ENCODE measurements at regions not wholly inside any gene's neighbourhood (a gene's known extent, or its start where the extent isn't known, plus 50 kb on each side); places are given as distances from the start of the nearest gene placed in this dataset.
A peak's percentile ranks its signal among the peaks of the same experiment; 100 is the strongest.

DNA sequence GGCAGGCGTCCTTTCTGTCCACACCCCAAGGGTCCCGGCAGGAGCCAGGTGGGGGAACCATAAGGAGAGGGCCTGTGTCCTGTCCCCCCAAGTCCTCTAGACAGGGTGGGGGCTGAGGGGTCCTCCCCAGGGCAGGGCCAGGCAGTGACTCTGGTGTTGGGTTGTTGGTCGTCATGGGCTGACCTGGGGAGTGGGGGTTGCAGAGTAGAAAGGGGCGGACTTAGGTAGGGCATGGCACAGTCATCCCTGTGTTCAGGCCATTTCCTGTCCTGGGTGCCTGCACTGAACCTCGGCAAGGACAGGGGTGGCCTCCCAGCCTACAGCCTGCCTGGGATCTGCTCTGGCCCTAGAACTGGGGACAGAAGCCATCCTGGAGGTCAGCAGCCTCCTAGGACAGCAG, 356.2 kb downstream of the TMEM121 start:
- TF ChIP-seq, protein P1, sequence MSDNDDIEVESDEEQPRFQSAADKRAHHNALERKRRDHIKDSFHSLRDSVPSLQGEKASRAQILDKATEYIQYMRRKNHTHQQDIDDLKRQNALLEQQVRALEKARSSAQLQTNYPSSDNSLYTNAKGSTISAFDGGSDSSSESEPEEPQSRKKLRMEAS (IDR thresholded peaks at IDR 0.05): no peak
- TF ChIP-seq EGR1 (IDR thresholded peaks at IDR 0.05): no peak
- no peak for TF ChIP-seq NFIC (IDR thresholded peaks at IDR 0.05)
- TF ChIP-seq TAF1 (IDR thresholded peaks at IDR 0.05; ENCODE audit: low read depth): no peak
- TF ChIP-seq ZBTB7A (IDR thresholded peaks at IDR 0.05; ENCODE audit: low read depth): no peak
- no peak for TF ChIP-seq EP300 (IDR thresholded peaks at IDR 0.05; ENCODE audit: borderline replicate concordance)
- no peak for TF ChIP-seq RAD21 (IDR thresholded peaks at IDR 0.05; ENCODE audit: low read depth)
- TF ChIP-seq CEBPB (IDR thresholded peaks at IDR 0.05): no peak
- TF ChIP-seq TEAD4 (IDR thresholded peaks at IDR 0.05): no peak
- no peak for TF ChIP-seq FOXM1 (IDR thresholded peaks at IDR 0.05; ENCODE audit: borderline replicate concordance, low read depth)
- no peak for TF ChIP-seq CREB1 (IDR thresholded peaks at IDR 0.05; ENCODE audit: low read depth)
- TF ChIP-seq TCF12 (IDR thresholded peaks at IDR 0.05; ENCODE audit: low read depth): no peak
- no peak for TF ChIP-seq YY1 (IDR thresholded peaks at IDR 0.05; ENCODE audit: low read depth)
- TF ChIP-seq, protein P2, sequence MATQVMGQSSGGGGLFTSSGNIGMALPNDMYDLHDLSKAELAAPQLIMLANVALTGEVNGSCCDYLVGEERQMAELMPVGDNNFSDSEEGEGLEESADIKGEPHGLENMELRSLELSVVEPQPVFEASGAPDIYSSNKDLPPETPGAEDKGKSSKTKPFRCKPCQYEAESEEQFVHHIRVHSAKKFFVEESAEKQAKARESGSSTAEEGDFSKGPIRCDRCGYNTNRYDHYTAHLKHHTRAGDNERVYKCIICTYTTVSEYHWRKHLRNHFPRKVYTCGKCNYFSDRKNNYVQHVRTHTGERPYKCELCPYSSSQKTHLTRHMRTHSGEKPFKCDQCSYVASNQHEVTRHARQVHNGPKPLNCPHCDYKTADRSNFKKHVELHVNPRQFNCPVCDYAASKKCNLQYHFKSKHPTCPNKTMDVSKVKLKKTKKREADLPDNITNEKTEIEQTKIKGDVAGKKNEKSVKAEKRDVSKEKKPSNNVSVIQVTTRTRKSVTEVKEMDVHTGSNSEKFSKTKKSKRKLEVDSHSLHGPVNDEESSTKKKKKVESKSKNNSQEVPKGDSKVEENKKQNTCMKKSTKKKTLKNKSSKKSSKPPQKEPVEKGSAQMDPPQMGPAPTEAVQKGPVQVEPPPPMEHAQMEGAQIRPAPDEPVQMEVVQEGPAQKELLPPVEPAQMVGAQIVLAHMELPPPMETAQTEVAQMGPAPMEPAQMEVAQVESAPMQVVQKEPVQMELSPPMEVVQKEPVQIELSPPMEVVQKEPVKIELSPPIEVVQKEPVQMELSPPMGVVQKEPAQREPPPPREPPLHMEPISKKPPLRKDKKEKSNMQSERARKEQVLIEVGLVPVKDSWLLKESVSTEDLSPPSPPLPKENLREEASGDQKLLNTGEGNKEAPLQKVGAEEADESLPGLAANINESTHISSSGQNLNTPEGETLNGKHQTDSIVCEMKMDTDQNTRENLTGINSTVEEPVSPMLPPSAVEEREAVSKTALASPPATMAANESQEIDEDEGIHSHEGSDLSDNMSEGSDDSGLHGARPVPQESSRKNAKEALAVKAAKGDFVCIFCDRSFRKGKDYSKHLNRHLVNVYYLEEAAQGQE (IDR thresholded peaks at IDR 0.05; ENCODE audit: low read depth): no peak
- TF ChIP-seq, protein P3, sequence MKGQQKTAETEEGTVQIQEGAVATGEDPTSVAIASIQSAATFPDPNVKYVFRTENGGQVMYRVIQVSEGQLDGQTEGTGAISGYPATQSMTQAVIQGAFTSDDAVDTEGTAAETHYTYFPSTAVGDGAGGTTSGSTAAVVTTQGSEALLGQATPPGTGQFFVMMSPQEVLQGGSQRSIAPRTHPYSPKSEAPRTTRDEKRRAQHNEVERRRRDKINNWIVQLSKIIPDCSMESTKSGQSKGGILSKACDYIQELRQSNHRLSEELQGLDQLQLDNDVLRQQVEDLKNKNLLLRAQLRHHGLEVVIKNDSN (IDR thresholded peaks at IDR 0.05): no peak

DNA sequence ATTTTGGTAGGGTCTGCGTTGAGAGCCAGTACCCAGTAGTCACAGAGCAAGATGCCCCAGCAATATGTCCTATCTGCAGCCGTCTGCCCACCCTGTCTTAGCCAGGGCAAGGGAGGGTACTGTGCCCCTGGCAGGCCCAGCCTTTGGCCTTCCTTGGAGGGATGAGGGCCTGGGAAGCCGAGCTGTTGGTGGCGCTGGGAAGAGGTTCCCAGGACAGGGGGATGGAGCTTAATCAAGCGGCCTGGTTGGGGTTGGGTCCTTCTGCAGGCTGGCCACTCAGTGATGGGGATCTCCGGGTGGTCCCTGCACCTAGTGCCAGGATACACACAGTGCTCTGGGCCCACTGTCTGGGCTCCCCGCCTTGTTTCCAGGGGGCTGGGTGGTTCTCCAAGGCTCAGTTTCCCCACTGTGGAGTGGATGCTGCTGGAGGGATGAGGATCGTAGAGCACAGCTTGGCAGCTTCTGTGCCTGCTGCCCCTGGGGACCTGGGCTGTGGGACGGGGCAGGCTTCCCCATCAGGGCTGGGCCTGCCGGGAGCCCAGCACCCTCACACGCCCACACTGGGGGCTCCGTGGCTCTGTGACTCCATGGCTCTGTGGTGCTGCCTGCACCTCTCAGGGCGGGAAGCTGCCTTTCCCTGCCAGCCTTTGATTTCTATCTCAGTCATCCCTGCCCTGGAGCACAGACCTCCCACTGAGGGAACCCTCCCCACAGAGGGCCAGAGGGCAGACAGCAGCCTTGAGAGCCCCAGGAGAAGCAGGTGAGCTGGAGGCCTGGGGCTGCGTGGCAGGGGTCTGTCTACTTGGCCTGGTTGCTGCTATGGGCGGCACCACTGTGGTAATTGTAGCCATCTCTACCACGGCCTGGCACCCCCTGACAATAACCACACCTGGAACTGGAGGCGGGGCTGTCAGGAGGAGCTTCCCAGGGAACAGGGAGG, 357.0 kb downstream of the TMEM121 start:
- TF ChIP-seq TCF12 (IDR thresholded peaks at IDR 0.05; ENCODE audit: low read depth): peak; percentile 61; the same call in 1 of the 2 replicates
- TF ChIP-seq EP300 (IDR thresholded peaks at IDR 0.05; ENCODE audit: borderline replicate concordance): peak; percentile 51; the same call in 1 of the 2 replicates
- no peak for TF ChIP-seq CREB1 (IDR thresholded peaks at IDR 0.05; ENCODE audit: low read depth)

DNA sequence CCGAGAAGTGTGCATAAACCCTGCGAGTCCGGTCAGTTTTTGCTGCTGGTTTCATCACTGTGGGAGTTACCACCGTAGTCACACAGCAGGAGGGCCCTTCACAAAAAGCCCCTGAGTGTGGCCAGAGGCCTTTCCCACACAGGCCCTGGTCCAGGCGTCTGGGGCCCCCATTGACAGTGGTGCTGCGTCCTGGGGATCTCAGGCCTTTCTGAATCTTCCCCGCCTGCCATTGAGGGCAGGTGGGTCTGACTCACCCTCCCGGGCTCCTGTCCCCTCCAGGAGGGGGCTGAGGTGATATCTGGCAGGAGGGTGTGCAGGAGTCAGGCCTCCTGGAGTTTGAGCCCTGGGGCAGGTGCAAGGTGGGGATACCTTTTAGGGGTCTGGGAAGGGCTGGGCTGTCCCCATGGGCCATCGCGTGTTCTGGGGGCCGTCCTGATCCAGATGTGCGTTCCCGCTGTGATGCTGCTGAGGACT, 358.5 kb downstream of the TMEM121 start:
- TF ChIP-seq ZBTB7A (IDR thresholded peaks at IDR 0.05; ENCODE audit: low read depth) (no peak), FOXM1 (IDR thresholded peaks at IDR 0.05; ENCODE audit: borderline replicate concordance, low read depth) (no peak), CREB1 (IDR thresholded peaks at IDR 0.05; ENCODE audit: low read depth) (no peak), CEBPB (IDR thresholded peaks at IDR 0.05) (no peak), TCF12 (IDR thresholded peaks at IDR 0.05; ENCODE audit: low read depth) (no peak), EGR1 (IDR thresholded peaks at IDR 0.05) (no peak), YY1 (IDR thresholded peaks at IDR 0.05; ENCODE audit: low read depth) (no peak), TEAD4 (IDR thresholded peaks at IDR 0.05) (no peak), NFIC (IDR thresholded peaks at IDR 0.05) (no peak), RAD21 (IDR thresholded peaks at IDR 0.05; ENCODE audit: low read depth) (no peak)
- TF ChIP-seq, protein P2 (IDR thresholded peaks at IDR 0.05; ENCODE audit: low read depth): no peak

DNA sequence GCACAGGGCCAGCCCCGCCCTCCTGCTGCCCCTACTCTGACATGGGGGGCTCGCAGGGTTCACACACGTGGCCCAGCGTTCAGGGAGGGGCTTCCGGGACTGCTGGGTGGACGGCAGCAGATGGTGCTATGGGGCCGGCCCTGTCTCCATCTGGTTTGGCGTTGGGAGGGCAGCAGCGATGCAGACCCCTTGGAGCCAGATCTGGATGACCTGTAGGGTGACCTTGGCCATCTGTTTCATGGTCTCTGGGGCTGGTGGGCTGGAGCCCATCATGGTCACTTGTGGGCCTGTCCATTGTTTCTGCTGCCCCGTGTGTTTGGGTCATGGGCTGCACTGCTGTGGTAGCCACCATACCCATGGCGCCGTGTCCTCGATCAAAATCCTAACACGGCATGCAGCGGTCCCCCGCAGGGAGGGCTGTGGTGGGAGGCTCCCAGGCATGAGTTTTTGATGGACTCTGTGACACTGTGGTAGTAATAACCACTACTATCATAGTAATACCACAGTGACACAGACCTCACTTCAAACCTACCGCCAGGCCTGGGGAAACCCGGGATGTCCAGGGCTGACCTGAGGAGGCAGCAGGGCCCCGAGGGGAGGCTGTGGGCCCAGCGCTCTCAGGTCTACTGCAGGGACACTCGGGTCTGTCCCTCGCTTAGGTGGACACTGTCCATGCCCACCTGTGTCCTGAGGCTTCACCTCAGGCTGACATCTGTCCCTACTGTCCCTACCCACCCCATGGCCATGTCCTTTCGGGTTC, 359.4 kb downstream of the TMEM121 start:
- TF ChIP-seq CREB1 (IDR thresholded peaks at IDR 0.05; ENCODE audit: low read depth): no peak
- TF ChIP-seq, protein P2 (IDR thresholded peaks at IDR 0.05; ENCODE audit: low read depth): no peak
- TF ChIP-seq, protein P3 (IDR thresholded peaks at IDR 0.05): no peak
- TF ChIP-seq CEBPB (IDR thresholded peaks at IDR 0.05): no peak
- TF ChIP-seq YY1 (IDR thresholded peaks at IDR 0.05; ENCODE audit: low read depth): no peak
- no peak for TF ChIP-seq RAD21 (IDR thresholded peaks at IDR 0.05; ENCODE audit: low read depth)
- no peak for TF ChIP-seq EP300 (IDR thresholded peaks at IDR 0.05; ENCODE audit: borderline replicate concordance)
- no peak for TF ChIP-seq TCF12 (IDR thresholded peaks at IDR 0.05; ENCODE audit: low read depth)
- TF ChIP-seq ZBTB7A (IDR thresholded peaks at IDR 0.05; ENCODE audit: low read depth): no peak
- no peak for TF ChIP-seq FOXM1 (IDR thresholded peaks at IDR 0.05; ENCODE audit: borderline replicate concordance, low read depth)
